ENCODE measurements at regions not wholly inside any gene's neighbourhood (a gene's known extent, or its start where the extent isn't known, plus 50 kb on each side); places are given as distances from the start of the nearest gene placed in this dataset.

- H3K27me3 ChIP-seq (ENCODE audit: control insufficient read depth, insufficient read depth, low read length) = peaks cover 16% of the 10 kb centered on the region
- no peak overlapping the region for H3K27ac ChIP-seq (ENCODE audit: low read length)
- no peaks in the 10 kb centered on the region for H3K9me3 ChIP-seq (ENCODE audit: control insufficient read depth, insufficient read depth, low read depth, low read length)
- TF ChIP-seq, protein P1, sequence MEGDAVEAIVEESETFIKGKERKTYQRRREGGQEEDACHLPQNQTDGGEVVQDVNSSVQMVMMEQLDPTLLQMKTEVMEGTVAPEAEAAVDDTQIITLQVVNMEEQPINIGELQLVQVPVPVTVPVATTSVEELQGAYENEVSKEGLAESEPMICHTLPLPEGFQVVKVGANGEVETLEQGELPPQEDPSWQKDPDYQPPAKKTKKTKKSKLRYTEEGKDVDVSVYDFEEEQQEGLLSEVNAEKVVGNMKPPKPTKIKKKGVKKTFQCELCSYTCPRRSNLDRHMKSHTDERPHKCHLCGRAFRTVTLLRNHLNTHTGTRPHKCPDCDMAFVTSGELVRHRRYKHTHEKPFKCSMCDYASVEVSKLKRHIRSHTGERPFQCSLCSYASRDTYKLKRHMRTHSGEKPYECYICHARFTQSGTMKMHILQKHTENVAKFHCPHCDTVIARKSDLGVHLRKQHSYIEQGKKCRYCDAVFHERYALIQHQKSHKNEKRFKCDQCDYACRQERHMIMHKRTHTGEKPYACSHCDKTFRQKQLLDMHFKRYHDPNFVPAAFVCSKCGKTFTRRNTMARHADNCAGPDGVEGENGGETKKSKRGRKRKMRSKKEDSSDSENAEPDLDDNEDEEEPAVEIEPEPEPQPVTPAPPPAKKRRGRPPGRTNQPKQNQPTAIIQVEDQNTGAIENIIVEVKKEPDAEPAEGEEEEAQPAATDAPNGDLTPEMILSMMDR (IDR thresholded peaks at IDR 0.05) = no peak
- TF ChIP-seq REST (IDR thresholded peaks at IDR 0.05; ENCODE audit: insufficient read depth in 1 of 2, low read depth in 2 of 2, low read length in 1 of 2) (no peak), POLR2AphosphoS5 (IDR thresholded peaks at IDR 0.05; ENCODE audit: low read depth, low read length) (no peak), SIN3A (IDR thresholded peaks at IDR 0.05; ENCODE audit: borderline replicate concordance, insufficient read depth, low read depth, low read length) (no peak), TCF7L2 (IDR thresholded peaks at IDR 0.05; ENCODE audit: low read depth, low read length) (no peak)
- in situ Hi-C loops (cut with HindIII; ENCODE audit: low pct_unique_long_range_greater_than_20kb, low sequenced_read_pairs) = no loop called here
- no TSS peak for BruUV-seq (replicated peaks)
- H3K4me1 ChIP-seq (ENCODE audit: control insufficient read depth, insufficient read depth, low read length) = no peaks in the 10 kb centered on the region
- H3K36me3 ChIP-seq (ENCODE audit: control insufficient read depth, insufficient read depth, low read length) = no peaks in the 10 kb centered on the region
- ATAC-seq = no peak
- ChIA-PET POLR2A (no interaction called here), CTCF (no interaction called here)
- H3K4me3 ChIP-seq (ENCODE audit: low read depth in 2 of 2, low read length in 2 of 2) = no peak overlapping the region
- no peak for DNase-seq (ENCODE audit: low read depth, low spot score)
- intact Hi-C loops (cut with micrococcal nuclease; ENCODE audit: unreplicated experiment) = loop anchor here (5.0 kb wide), 1 partner anchor 162 kb away; no protein-coding TSS in a partner anchor
These were observed 54.6 kb downstream of the RPP21 start for GRCh38 chr6:30399390-30400058.

GRCh38 chr6:30405934-30406333, 61.0 kb downstream of the RPP21 start:
- Histone ChIP-seq H3K27me3 (ENCODE audit: control insufficient read depth, insufficient read depth, low read length) (peaks cover 12% of the 10 kb centered on the region), H3K4me1 (ENCODE audit: control insufficient read depth, insufficient read depth, low read length) (no peaks in the 10 kb centered on the region), H3K27ac (ENCODE audit: low read length) (no peak overlapping the region), H3K9me3 (ENCODE audit: control insufficient read depth, insufficient read depth, low read depth, low read length) (no peaks in the 10 kb centered on the region), H3K36me3 (ENCODE audit: control insufficient read depth, insufficient read depth, low read length) (no peaks in the 10 kb centered on the region), H3K4me3 (ENCODE audit: low read depth in 2 of 2, low read length in 2 of 2) (no peak overlapping the region)
- in situ Hi-C loops (cut with HindIII; ENCODE audit: low pct_unique_long_range_greater_than_20kb, low sequenced_read_pairs) (no loop called here), intact Hi-C loops (cut with micrococcal nuclease; ENCODE audit: unreplicated experiment) (no loop called here)
- no peak for TF ChIP-seq POLR2AphosphoS5 (IDR thresholded peaks at IDR 0.05; ENCODE audit: low read depth, low read length)
- ChIA-PET POLR2A (no interaction called here), CTCF (no interaction called here)
- ATAC-seq = no peak
- DNase-seq (ENCODE audit: low read depth, low spot score) = no peak
- no TSS peak for BruUV-seq (replicated peaks)

- intact Hi-C loops (cut with micrococcal nuclease; ENCODE audit: unreplicated experiment) (no loop called here), in situ Hi-C loops (cut with HindIII; ENCODE audit: low pct_unique_long_range_greater_than_20kb, low sequenced_read_pairs) (no loop called here)
- ChIA-PET POLR2A (no interaction called here), CTCF (no interaction called here)
- H3K4me3 ChIP-seq (ENCODE audit: low read depth in 2 of 2, low read length in 2 of 2) = no peak overlapping the region
- no peaks in the 10 kb centered on the region for H3K36me3 ChIP-seq (ENCODE audit: control insufficient read depth, insufficient read depth, low read length)
- peaks cover 17% of the 10 kb centered on the region for H3K27me3 ChIP-seq (ENCODE audit: control insufficient read depth, insufficient read depth, low read length)
- DNase-seq (ENCODE audit: low read depth, low spot score) (no peak), ATAC-seq (no peak)
- no peaks in the 10 kb centered on the region for H3K4me1 ChIP-seq (ENCODE audit: control insufficient read depth, insufficient read depth, low read length)
- H3K27ac ChIP-seq (ENCODE audit: low read length) = no peak overlapping the region
- TF ChIP-seq POLR2AphosphoS5 (IDR thresholded peaks at IDR 0.05; ENCODE audit: low read depth, low read length) (no peak), TCF7L2 (IDR thresholded peaks at IDR 0.05; ENCODE audit: low read depth, low read length) (no peak), REST (IDR thresholded peaks at IDR 0.05; ENCODE audit: insufficient read depth in 1 of 2, low read depth in 2 of 2, low read length in 1 of 2) (no peak), SIN3A (IDR thresholded peaks at IDR 0.05; ENCODE audit: borderline replicate concordance, insufficient read depth, low read depth, low read length) (no peak)
- TF ChIP-seq, protein P1 (IDR thresholded peaks at IDR 0.05) = no peak
- H3K9me3 ChIP-seq (ENCODE audit: control insufficient read depth, insufficient read depth, low read depth, low read length) = no peaks in the 10 kb centered on the region
- BruUV-seq (replicated peaks) = no TSS peak
These were observed 64.2 kb downstream of the RPP21 start for GRCh38 chr6:30409184-30409583.

Data from Panc1 (cell line).